ENCODE measurements at regions not wholly inside any gene's neighbourhood (a gene's known extent, or its start where the extent isn't known, plus 50 kb on each side); places are given as distances from the start of the nearest gene placed in this dataset.

DNA sequence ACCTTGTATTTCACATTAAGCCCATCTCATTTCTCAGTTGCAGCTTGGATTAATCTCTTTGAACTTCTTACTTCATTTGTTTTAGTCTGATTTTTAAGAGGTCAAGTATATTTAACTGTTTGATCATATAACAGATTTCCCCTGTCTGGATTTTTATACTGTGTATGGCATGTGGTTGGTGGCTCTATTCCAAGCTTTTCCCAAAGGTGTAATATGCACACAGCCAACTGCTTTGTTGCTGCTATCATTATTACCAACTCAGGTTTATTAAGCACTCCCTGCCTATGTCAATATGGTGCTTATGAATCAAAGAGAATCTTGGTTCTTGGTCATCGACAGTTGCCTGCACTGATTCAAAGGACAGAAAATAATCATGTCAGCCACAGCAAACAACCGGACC, 92.6 kb downstream of the RAP2A start:
- no peak for ATAC-seq
- H3K4me1 ChIP-seq = no peaks in the 10 kb centered on the region
- no peak overlapping the region for H3K4me3 ChIP-seq
- TF ChIP-seq POLR2A (IDR thresholded peaks at IDR 0.05) = no peak
- TF ChIP-seq, protein P1, sequence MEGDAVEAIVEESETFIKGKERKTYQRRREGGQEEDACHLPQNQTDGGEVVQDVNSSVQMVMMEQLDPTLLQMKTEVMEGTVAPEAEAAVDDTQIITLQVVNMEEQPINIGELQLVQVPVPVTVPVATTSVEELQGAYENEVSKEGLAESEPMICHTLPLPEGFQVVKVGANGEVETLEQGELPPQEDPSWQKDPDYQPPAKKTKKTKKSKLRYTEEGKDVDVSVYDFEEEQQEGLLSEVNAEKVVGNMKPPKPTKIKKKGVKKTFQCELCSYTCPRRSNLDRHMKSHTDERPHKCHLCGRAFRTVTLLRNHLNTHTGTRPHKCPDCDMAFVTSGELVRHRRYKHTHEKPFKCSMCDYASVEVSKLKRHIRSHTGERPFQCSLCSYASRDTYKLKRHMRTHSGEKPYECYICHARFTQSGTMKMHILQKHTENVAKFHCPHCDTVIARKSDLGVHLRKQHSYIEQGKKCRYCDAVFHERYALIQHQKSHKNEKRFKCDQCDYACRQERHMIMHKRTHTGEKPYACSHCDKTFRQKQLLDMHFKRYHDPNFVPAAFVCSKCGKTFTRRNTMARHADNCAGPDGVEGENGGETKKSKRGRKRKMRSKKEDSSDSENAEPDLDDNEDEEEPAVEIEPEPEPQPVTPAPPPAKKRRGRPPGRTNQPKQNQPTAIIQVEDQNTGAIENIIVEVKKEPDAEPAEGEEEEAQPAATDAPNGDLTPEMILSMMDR (IDR thresholded peaks at IDR 0.05) = no peak
- WGBS, 4 donors = 93 to 97% (median 94%) methylated on average over 2 of the region's 2 CpGs
- no peak overlapping the region for H3K27ac ChIP-seq
- intact Hi-C loops (cut with DNase I) = no loop called here
- no peaks in the 10 kb centered on the region for H3K36me3 ChIP-seq
- no peaks in the 10 kb centered on the region for H3K27me3 ChIP-seq
- no peaks in the 10 kb centered on the region for H3K9me3 ChIP-seq
- no peak for DNase-seq

DNA sequence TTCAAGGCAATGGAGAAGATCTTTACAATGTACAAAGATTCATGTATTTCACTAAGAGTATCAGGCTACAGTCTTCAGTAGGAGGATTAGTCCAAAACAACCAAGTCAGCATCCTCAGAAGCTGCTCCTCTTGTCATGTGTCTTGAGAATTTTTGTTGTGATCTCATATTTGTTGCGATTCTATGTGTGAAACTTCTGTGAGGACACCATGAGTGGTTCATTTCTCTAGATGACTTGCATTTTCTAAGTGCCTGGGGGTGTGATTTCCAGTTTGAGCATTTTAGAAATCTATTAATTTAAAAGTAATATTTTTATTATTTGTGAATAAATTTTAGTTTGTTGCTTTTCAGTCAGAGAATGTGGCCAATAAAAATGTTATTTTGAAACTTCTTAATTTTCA, 94.5 kb downstream of the RAP2A start:
- no peaks in the 10 kb centered on the region for H3K9me3 ChIP-seq
- no peaks in the 10 kb centered on the region for H3K36me3 ChIP-seq
- DNase-seq (no peak), ATAC-seq (no peak)
- H3K4me3 ChIP-seq = no peak overlapping the region
- no peaks in the 10 kb centered on the region for H3K4me1 ChIP-seq
- no peak for TF ChIP-seq POLR2A (IDR thresholded peaks at IDR 0.05)
- 86 to 97% (median 92%) methylated on average over 1 of the region's 1 CpG for WGBS, 4 donors
- no peak overlapping the region for H3K27ac ChIP-seq
- no peaks in the 10 kb centered on the region for H3K27me3 ChIP-seq
- intact Hi-C loops (cut with DNase I) = no loop called here

DNA sequence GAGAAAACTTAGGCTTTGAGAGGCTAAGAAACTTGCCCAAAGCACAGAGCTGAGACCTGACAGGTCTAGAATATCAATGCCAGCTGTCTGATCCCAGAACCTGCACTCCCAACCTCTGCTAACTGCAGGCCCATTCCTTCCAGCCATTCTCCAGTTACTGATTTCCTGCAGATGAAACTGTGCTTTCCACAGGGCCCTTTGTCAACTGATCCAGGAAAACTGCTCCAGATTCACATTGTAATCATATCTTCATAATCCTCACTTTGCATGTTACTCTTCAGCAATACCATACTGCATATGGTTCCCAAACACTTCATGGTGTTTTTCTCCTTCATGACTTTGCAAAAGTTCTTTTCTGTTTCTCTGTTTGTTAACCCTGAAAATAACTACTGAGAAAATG, 100.6 kb downstream of the RAP2A start:
- no peak for TF ChIP-seq POLR2A (IDR thresholded peaks at IDR 0.05)
- TF ChIP-seq, protein P1 (IDR thresholded peaks at IDR 0.05) = no peak
- Histone ChIP-seq H3K4me3 (no peak overlapping the region), H3K4me1 (peaks cover 0 to 2% (median 0%) of the 10 kb centered on the region in 12 donors), H3K27me3 (no peaks in the 10 kb centered on the region), H3K27ac (no peak overlapping the region), H3K9me3 (no peaks in the 10 kb centered on the region), H3K36me3 (no peaks in the 10 kb centered on the region)
- intact Hi-C loops (cut with DNase I) = no loop called here
- ATAC-seq (no peak), DNase-seq (no peak)

DNA sequence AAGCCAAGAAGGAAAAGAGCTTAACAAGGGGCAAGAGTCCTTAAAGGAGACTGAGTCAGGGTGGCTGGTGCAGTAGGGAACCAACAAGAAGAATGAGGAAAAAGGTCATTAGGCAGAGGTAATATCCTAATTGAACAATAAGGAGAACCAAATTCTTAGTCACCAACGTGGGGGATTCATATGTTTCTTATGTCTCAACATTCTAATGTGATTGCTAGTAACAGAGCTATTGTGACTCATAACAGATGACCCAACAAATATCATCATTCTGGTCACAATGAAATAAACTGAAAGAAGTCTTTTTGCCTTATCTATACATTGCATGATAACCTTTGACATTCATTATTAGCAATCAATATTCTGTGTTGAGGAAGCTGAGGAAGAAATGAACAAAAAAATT, 101.6 kb downstream of the RAP2A start:
- TF ChIP-seq, protein P1 (IDR thresholded peaks at IDR 0.05) = no peak
- no peak for TF ChIP-seq POLR2A (IDR thresholded peaks at IDR 0.05)
- WGBS, 4 donors = 69 to 88% (median 81%) methylated on average over 1 of the region's 1 CpG

DNA sequence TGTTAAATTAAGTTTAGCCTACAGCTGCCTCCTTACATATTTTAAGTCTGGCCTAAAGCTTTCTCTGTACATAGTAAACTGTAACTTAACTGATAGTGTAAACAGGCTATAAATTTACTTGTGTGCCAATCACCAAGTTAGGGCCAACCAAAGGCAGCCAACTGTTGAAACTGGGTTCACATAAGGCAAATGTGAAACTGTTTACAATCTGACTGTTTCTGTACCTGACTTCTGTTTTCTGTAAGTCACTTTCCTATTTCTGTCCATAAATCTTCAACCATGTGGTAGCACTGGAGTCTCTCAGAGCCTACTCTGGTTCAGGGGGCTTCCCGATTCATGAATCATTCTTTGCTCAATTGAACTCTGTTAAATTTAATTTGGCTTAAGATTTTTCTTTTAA, 103.1 kb downstream of the RAP2A start:
- ATAC-seq (no peak), DNase-seq (no peak)
- Histone ChIP-seq H3K36me3 (no peaks in the 10 kb centered on the region), H3K27me3 (no peaks in the 10 kb centered on the region), H3K27ac (no peak overlapping the region), H3K4me1 (peaks cover 0 to 17% (median 10%) of the 10 kb centered on the region in 12 donors), H3K9me3 (no peaks in the 10 kb centered on the region), H3K4me3 (no peak overlapping the region)
- WGBS, 4 donors = 95 to 98% (median 98%) methylated on average over 1 of the region's 1 CpG
- intact Hi-C loops (cut with DNase I) = no loop called here
- TF ChIP-seq, protein P1 (IDR thresholded peaks at IDR 0.05) = no peak
- TF ChIP-seq POLR2A (IDR thresholded peaks at IDR 0.05) = no peak

More for the DNA sequence above, 101.6 kb downstream of the RAP2A start:
- intact Hi-C loops (cut with DNase I) = no loop called here
- Histone ChIP-seq H3K27me3 (no peaks in the 10 kb centered on the region), H3K9me3 (no peaks in the 10 kb centered on the region), H3K36me3 (no peaks in the 10 kb centered on the region), H3K4me3 (no peak overlapping the region), H3K4me1 (peaks cover 0 to 12% (median 4%) of the 10 kb centered on the region in 12 donors), H3K27ac (no peak overlapping the region)
- no peak for DNase-seq
- ATAC-seq = no peak
